Mammary epithelial cell (primary cell): ENCODE measurements at regions not wholly inside any gene's neighbourhood (a gene's known extent, or its start where the extent isn't known, plus 50 kb on each side); places are given as distances from the start of the nearest gene placed in this dataset.

ENCODE experiments used
- CTCF ChIP-seq, 2 donors: IDR thresholded peaks in 1 of 2; conservative IDR thresholded peaks in 1 of 2; 2 replicates each; pipeline ENCODE4 v1.5.1; 2011 to 2012; ENCODE audit warnings: inconsistent platforms in 2 of 2, low read length in 2 of 2, mild to moderate bottlenecking in 2 of 2, control low read depth in 1 of 2, low read depth in 1 of 2; ENCODE audit not compliant: insufficient read depth in 1 of 2; ENCODE audit errors: extremely low read depth in 1 of 2
- EZH2 ChIP-seq: IDR thresholded peaks from 2 replicates; pipeline ENCODE4 v1.6.1; 2012; ENCODE audit warnings: low read length, inconsistent platforms, borderline replicate concordance

DNA sequence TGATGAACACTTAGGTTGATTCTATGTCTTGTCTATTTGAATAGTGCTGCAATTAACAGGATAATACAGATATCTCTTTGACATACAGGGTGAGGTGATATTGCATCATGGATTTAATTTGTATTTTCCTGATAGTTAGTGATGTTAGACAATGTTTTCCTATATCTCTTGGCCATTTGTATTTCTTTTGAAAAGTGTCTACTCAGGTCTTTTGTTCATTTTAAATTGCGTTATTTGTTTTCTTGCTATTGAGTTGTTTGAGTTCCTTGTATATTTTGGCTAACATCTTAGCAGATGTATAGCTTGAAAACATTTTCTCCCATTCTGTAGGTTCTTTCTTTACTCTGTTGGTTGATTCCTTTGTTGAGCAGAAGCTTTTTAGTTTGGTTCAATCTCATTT, 460.6 kb downstream of the CCDC91 start:
- TF ChIP-seq CTCF (conservative IDR thresholded peaks at IDR 0.05 in 1 of 2, IDR thresholded peaks at IDR 0.05 in 1 of 2; ENCODE audit: extremely low read depth in 1 of 2, insufficient read depth in 1 of 2, low read depth in 1 of 2, low read length in 2 of 2) (no peak), EZH2 (no peak)
